GM18907 (cell line): ENCODE measurements at regions not wholly inside any gene's neighbourhood (a gene's known extent, or its start where the extent isn't known, plus 50 kb on each side); places are given as distances from the start of the nearest gene placed in this dataset.

Source experiments
- ATAC-seq: cut with Tn5 transposase; IDR thresholded peaks from one replicate; pipeline ENCODE4 v1.9.1; 2021; ENCODE audit warnings: mild to moderate bottlenecking, moderate library complexity; ENCODE audit not compliant: unreplicated experiment

DNA sequence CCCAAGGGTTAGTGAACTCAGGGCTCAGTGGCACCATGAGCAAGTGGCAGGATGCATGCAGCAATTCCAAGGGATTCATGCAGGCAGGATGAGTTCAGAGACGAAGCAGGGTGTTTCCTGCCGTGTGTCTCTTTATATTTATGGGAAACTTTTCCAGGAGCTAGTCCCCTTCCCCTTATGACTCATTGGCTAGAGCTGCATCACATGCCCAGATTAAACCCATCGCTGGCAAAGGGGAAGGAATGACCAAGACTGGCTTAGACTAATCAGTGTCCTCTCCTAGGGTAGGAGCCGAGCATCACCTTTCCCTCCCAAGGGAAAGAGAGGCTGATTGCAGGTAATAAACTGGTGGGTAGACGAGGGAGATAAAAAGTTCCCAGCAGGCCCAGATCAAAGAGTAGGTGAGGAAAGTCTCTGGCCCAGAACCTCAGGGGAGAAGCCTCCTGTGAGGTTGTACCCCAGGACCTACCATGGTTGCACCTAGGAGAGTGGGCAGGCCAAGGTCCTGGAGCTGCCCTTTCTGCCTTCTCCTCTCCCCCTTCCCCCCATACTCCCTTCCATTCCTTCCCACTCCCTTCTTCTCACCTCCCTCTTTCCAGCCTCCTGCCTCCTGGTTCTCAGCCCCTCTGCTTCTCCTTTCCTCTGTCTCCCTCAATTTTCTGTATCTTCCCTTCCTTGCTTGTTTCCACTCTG lies 67.8 kb upstream of the ITGA11 start:
- ATAC-seq = no peak

DNA sequence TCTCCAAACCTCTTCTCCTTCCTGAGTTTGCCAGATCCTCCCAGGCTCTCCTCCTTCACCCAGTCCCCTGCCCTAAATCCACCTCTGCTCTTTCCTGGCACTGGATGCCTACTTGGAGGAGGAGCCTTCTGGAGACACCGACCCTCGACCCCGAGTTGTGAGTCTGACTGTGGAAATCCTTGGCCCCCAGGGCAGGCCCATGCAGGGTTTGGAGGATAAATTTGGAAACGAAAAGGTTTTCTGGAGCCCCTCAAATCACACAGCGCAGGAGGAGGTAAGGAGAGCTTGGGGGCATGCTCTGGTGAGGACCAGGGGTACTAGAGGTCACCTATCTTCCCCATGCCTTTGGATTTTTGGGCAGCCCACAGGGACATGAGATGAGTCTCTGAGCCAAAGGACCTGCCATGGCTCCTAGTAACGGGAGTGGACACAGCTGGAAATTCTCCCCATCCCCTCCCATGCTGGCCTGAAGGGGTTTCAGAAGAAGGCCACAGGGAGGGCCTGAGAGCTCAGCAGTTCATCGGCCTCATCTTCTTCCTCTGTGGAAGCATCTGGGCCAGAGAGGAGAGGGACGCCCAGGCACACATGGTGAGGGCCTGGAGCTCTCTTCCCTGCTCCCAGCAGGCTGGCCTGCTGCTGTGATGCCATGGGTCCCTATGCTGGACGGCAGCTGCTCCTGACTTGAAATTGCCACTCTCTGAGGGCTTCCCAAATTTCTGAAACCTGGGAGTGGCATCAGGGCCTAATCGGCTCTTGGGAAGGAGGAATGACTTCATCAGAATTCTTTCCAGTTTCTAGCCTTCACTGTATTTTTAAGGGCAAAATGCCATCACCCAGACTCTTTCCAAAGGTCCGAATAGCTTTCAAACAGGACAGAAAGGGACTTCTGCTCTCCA lies 68.6 kb upstream of the ITGA11 start:
- no peak for ATAC-seq

DNA sequence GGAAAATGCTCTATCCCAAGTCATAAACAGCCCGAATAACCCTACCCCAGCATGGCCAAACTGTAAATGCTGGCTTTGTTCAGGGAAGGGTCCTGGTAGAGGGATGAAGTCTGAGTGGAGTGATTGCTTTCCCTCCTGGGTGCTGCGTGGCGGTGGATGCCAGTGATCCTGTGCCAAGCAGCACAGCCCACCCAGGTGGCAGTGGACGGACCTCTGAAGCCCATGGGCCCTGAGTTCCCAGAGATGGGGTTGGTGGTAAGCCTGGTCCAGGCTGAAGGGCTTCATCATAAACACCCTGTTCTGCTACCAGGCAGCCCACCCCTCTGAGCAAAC lies 69.3 kb upstream of the ITGA11 start:
- ATAC-seq = no peak

DNA sequence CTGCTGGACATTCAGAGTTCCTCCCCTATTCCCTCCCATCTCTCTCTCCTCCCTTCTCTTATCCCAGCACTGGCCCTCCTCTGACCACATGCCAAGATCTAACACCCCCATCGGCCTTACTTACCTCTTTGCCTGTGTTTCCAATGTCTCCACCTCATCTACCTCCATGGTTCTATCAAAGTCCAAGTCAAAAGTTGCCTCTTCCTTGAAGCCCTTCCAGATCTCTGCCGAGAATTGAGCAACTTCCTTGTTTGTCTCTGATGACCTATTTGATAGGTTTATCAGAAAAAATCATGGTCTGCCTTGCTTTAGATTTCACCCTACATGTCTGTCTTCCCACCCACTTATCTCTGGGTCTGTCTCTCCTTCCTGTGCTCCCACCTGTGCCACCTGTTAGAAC lies 69.7 kb upstream of the ITGA11 start:
- ATAC-seq = no peak

- no peak for ATAC-seq
Measured at GRCh38 chr15:68502398-68502901, 70.5 kb upstream of the ITGA11 start.

DNA sequence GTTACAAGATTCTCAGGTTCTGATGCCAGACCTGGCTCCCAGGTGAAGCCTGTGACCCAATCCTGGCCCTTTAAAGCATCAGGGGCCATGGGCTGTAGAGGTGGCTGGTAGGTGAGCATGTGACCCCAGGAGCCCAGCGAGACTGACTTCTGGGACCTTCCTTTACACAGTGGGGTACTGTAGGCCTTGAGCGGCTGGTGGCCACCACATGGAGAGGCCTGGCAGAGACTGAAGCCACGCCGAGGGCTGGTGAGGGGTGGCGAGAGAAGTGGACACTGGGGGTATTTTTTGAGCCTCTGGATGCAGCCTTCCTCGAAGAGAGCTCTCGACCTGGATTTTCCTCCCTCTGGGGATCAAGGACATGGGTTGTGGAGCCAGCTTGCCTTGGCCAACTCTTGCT lies 71.2 kb upstream of the ITGA11 start:
- no peak for ATAC-seq

DNA sequence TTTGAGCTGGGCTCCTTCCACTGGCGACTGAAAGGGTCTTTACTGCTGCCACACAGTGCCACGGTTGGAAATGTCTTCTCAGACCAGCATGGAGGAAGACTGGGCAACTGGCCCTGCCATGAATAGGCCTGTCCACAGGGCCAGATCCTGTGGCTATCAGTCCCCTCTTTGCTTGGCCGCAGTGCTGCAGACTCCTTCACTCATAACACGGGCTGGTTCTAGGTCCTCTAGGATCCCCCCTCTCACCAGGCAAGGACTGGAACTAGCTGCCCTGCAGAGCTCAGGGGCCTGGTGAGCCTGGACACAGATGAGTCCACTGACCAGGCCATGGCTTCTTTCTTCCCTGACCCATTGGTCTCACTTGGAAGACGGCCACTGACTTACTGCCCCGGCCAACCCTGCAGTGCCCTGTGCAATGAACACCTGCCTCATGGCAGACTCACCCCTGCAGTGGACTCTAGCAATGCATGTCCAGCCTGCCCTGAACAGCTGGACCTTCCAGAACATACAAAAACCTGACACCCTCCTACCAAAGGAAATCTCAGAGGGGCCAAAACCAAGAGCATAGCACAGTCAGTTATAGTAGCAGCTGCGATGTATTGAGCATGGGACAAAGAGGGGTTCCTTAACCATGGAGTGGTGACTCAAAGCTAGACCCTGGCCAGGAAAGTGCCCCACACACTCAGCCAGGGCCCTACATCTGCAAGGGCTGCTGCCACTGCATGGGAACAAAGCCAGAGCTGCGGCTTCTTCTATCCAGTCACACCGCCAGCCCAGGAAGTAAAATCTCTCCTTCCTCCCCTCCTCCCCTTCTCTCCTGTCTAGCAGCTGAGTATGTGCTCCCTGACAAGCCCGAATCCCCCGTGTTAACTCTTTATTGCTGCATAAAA lies 72.1 kb upstream of the ITGA11 start:
- no peak for ATAC-seq

GRCh38 chr15:68504681-68505170 lies 72.8 kb upstream of the ITGA11 start:
- no peak for ATAC-seq

DNA sequence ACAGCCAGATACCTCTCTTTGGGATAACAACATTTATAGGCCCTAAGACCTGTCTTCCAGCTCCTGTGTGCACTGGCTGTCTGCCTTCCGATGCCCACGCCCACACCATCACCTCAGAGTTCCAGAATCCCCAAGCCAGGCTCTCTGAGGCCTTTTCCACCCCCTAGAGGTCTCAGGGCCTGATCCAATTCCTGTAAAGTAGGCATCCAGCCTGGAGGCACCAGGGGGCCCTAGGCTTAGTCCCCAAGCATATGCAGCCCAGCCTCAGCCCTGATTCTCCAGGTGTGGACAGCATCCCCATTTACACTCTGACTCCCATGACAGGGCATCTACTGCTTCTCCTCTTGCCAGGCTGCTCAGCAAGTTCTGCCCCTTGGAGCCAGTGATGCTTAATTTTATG lies 72.7 kb upstream of the CORO2B start:
- no peak for ATAC-seq

DNA sequence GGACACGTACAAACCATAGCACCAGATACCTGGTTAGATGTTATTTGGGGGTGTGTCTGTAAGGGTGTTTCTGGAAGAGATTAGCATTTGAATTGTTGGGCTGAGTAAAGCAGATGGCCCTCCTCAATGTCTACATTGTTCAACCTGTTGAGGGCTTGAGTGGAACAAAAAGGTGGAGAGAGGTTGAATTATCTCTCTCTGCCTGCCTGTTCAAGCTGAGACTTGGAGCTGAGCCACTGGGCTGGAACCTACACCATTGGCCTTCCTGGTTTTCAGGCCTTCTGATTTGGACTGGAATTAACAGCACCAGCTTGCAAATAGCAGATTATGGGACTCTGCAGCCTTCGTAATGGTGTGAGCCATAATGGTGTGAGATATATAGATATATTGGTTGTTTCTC lies 71.3 kb upstream of the CORO2B start:
- ATAC-seq = no peak

DNA sequence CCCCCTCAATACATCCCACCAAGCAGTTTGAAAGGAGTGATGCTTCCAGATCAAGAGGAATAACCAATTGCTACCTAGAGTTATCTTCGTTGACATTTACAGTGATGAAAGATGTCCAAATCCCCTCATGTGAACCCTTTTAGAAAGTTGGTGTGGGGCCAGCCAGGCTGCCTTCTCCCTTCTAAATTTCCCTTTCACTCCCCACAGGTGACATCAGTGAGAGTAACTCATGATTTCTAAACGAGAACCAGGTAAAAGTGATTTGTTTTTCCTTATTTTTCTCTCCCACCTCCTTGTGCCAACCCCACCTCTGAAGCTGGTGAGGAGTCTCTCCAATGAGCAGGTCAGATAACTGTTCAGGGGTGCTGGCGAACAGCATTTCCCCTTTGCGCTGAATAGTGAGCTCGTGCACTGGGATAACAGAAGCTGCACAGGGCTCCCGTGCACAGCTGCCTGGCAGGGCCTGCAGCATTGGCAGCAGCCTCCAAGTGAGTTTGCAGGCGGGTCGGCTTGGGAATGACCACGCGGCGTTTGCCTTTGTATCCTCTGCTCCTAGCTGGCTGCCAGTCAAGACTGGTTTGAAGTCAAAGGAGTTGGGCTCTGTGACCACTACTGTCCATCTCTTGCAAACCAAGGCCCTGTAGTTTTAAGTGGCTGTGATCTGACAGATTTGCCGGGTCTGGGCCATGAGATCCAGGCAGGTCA lies 70.2 kb upstream of the CORO2B start:
- ATAC-seq = no peak

GRCh38 chr15:68510558-68510957 lies 68.2 kb upstream of the CORO2B start:
- ATAC-seq = no peak

DNA sequence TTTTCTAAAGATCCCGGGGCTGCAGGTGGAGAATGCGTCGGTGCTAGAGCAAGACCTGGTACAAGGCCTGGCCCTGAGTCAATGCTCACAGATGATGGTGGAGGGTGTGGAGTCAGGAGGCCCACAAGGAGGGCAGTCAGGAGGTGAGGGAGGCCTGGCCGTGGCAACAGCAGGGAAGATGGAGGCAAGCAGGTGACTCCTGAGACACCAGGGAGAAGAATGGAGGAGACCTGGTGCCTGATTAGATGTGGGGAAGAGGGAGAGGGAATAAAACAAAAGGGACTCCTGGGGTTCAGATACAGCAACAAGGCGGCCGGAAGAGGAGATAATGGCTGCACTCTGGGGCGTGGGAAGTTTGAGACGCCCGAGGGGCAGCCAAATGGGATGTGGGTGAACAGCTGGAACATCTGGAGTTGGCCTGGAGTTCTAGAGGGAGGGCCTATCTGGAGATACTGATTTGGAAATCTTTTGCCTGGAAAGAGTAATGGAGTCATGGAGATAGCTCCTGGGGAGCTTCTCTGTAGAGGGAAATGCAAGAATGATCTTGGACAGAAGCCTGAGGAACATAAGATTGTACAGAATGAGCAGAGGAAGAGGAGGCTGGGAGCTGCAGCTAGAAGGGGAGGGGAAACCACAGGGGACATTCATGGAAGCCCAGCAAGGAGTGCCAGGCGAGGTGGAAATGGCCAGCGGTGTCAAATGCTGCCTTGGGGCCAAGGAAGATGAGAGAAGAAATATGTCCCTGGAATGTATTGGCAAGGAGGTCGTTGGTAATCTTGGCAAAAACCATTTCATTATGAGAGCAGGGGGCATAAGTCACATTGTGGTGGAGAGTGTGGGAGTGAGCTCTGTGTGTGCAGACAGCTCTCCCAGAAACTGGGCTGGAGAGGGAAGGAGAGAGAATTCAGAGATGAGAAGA lies 67.5 kb upstream of the CORO2B start:
- no peak for ATAC-seq

DNA sequence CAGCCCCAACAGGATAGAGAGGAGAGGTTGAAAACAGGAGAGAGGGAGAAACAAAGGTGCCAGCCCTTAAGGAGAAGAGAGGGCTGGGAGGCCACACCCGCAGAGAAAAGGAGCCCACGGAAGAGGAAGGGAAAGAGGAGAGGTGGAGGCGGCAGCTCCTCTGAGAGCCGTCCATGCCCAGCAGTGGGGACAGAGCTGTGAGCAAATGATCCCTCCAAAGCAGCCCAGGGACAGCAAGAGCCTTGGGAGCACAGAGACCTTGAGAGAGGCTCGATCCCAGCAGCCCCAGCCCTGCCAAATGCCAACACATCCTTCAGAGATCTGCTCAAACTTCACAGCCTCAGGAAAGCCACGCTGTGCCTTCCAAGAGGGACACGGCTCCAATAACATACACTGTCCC lies 66.7 kb upstream of the CORO2B start:
- no peak for ATAC-seq

- ATAC-seq = no peak
Measured at GRCh38 chr15:68512598-68512997, 66.2 kb upstream of the CORO2B start.

GRCh38 chr15:68515371-68516095 lies 63.3 kb upstream of the CORO2B start:
- no peak for ATAC-seq

GRCh38 chr15:68517285-68517761 lies 61.5 kb upstream of the CORO2B start:
- no peak for ATAC-seq

- ATAC-seq = no peak
Measured at GRCh38 chr15:68518046-68518445, 60.7 kb upstream of the CORO2B start.
